ENCODE measurements at regions not wholly inside any gene's neighbourhood (a gene's known extent, or its start where the extent isn't known, plus 50 kb on each side); places are given as distances from the start of the nearest gene placed in this dataset.

DNA sequence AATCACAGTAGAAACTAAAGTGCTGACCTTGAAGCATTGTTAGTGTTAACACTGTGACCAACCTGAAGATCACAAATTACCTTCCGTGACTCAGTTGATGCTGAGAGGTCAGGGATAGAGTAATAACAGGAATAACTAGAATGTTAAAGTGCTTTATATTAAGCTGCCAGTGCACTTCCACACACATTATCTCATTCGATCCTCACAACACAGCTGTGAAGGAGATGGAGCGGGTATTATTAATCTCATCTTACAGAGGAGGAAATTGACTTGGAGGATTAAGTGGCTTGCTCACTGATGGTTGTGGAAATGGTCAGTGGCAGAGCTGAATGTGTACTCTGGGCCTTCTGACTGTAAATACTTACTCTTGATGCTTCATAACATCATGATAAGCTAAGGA lies 252.5 kb upstream of the DMRT1 start:
- intact Hi-C loops (cut with micrococcal nuclease): no loop called here
- H3K4me1 ChIP-seq (ENCODE audit: control insufficient read depth, extremely low read depth, insufficient read depth, low read length): peaks cover 7% of the 10 kb centered on the region
- dilution Hi-C loops (cut with MboI; ENCODE audit: extremely low pct_ligation_motif_present, low sequenced_read_pairs): no loop called here
- no peaks in the 10 kb centered on the region for H4K20me1 ChIP-seq (replicated peaks; ENCODE audit: control insufficient read depth, extremely low read depth, insufficient read depth, low read length)
- peak; percentile 15 for DNase-seq (ENCODE audit: low read depth, low spot score)
- CTCF ChIA-PET: no interaction called here
- H3K36me3 ChIP-seq (ENCODE audit: control insufficient read depth in 2 of 2, extremely low read depth in 1 of 2, insufficient read depth in 2 of 2, low read length in 2 of 2): no peaks in the 10 kb centered on the region
- no peak for FAIRE-seq
- no peak overlapping the region for H3K9ac ChIP-seq (replicated peaks; ENCODE audit: extremely low read depth, insufficient read depth, low read length)
- no peak overlapping the region for H3K4me2 ChIP-seq (ENCODE audit: insufficient read depth, low read length)
- H3K4me3 ChIP-seq (replicated peaks in 1 of 3; ENCODE audit: insufficient read depth in 1 of 3, low read depth in 1 of 3, low read length in 3 of 3): no peak overlapping the region
- TF ChIP-seq GATA2 (IDR thresholded peaks at IDR 0.05; ENCODE audit: insufficient read depth, insufficient read length, low read depth, low read length) (no peak), FOS (IDR thresholded peaks at IDR 0.05; ENCODE audit: borderline replicate concordance, insufficient read depth, low read length) (no peak), MYC (IDR thresholded peaks at IDR 0.05; ENCODE audit: low read depth, low read length) (no peak)
- H3K9me3 ChIP-seq (replicated peaks; ENCODE audit: control insufficient read depth, insufficient read depth, low read length): no peaks in the 10 kb centered on the region
- no peak overlapping the region for H2AFZ ChIP-seq (ENCODE audit: low read depth, low read length)
- H3K27me3 ChIP-seq (ENCODE audit: control insufficient read depth in 2 of 2, insufficient read depth in 2 of 2, low read length in 2 of 2): peaks cover 0 to 2% of the 10 kb centered on the region in 2 experiments
- no peaks in the 10 kb centered on the region for H3K79me2 ChIP-seq (ENCODE audit: control insufficient read depth, insufficient read depth, low read length)
- H3K27ac ChIP-seq (ENCODE audit: insufficient read depth, low read depth, low read length): no peak overlapping the region
- POLR2A ChIA-PET: no interaction called here
- BruUV-seq (replicated peaks): no TSS peak
- no peaks in the 10 kb centered on the region for H3K9me1 ChIP-seq (replicated peaks; ENCODE audit: control insufficient read depth, extremely low read depth, insufficient read depth, low read length)

DNA sequence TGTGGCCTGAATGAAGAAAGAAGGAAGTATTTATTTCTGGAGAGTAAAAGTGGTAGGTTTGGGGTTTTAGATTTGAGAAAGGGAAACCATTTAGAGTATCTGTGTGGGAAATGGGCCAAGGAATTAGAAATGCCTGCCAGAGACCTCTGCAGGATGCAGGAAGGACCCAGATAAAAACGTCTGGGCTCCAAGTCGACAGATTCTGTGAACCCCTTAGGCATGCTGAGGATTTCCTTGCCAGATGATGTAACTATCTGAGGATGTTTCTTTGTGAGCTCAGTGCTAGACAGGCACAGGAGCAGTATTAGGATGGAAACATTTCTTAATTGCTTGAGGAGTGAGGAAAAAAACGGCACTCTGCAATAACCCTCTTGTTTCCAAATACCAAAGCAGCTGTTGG lies 251.8 kb upstream of the DMRT1 start:
- ChIA-PET POLR2A (no interaction called here), CTCF (no interaction called here)
- H3K9ac ChIP-seq (replicated peaks; ENCODE audit: extremely low read depth, insufficient read depth, low read length): no peak overlapping the region
- no peak overlapping the region for H3K4me3 ChIP-seq (replicated peaks in 1 of 3; ENCODE audit: insufficient read depth in 1 of 3, low read depth in 1 of 3, low read length in 3 of 3)
- no peak overlapping the region for H3K27ac ChIP-seq (ENCODE audit: insufficient read depth, low read depth, low read length)
- no peak overlapping the region for H2AFZ ChIP-seq (ENCODE audit: low read depth, low read length)
- H3K27me3 ChIP-seq (ENCODE audit: control insufficient read depth in 2 of 2, insufficient read depth in 2 of 2, low read length in 2 of 2): peaks cover 0 to 2% of the 10 kb centered on the region in 2 experiments
- H3K36me3 ChIP-seq (ENCODE audit: control insufficient read depth in 2 of 2, extremely low read depth in 1 of 2, insufficient read depth in 2 of 2, low read length in 2 of 2): no peaks in the 10 kb centered on the region
- DNase-seq (ENCODE audit: low read depth, low spot score) (peak; percentile 45), FAIRE-seq (no peak)
- peak overlapping the region; percentile 50 for H3K4me2 ChIP-seq (ENCODE audit: insufficient read depth, low read length)
- peaks cover 7% of the 10 kb centered on the region for H3K4me1 ChIP-seq (ENCODE audit: control insufficient read depth, extremely low read depth, insufficient read depth, low read length)
- dilution Hi-C loops (cut with MboI; ENCODE audit: extremely low pct_ligation_motif_present, low sequenced_read_pairs) (no loop called here), intact Hi-C loops (cut with micrococcal nuclease) (loop anchor here (5.0 kb wide), 1 partner anchor 202 kb away; no protein-coding TSS in a partner anchor)
- no peaks in the 10 kb centered on the region for H4K20me1 ChIP-seq (replicated peaks; ENCODE audit: control insufficient read depth, extremely low read depth, insufficient read depth, low read length)
- BruUV-seq (replicated peaks): no TSS peak
- H3K79me2 ChIP-seq (ENCODE audit: control insufficient read depth, insufficient read depth, low read length): no peaks in the 10 kb centered on the region
- H3K9me3 ChIP-seq (replicated peaks; ENCODE audit: control insufficient read depth, insufficient read depth, low read length): no peaks in the 10 kb centered on the region
- H3K9me1 ChIP-seq (replicated peaks; ENCODE audit: control insufficient read depth, extremely low read depth, insufficient read depth, low read length): no peaks in the 10 kb centered on the region
- TF ChIP-seq MYC (IDR thresholded peaks at IDR 0.05; ENCODE audit: low read depth, low read length) (no peak), POLR2A (IDR thresholded peaks at IDR 0.05; ENCODE audit: low read depth, low read length) (no peak), JUN (IDR thresholded peaks at IDR 0.05; ENCODE audit: borderline replicate concordance, insufficient read depth, insufficient read length, low read depth) (no peak), POLR2AphosphoS5 (IDR thresholded peaks at IDR 0.05; ENCODE audit: insufficient read depth, low read depth, low read length) (no peak), EZH2 (IDR thresholded peaks at IDR 0.05; ENCODE audit: borderline replicate concordance, low read depth, low read length, severe bottlenecking) (no peak), FOS (IDR thresholded peaks at IDR 0.05; ENCODE audit: borderline replicate concordance, insufficient read depth, low read length) (no peak), GATA2 (IDR thresholded peaks at IDR 0.05; ENCODE audit: insufficient read depth, insufficient read length, low read depth, low read length) (no peak)
- TF ChIP-seq, protein P1, sequence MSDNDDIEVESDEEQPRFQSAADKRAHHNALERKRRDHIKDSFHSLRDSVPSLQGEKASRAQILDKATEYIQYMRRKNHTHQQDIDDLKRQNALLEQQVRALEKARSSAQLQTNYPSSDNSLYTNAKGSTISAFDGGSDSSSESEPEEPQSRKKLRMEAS (IDR thresholded peaks at IDR 0.05; ENCODE audit: insufficient read depth, insufficient read length): no peak
- TF ChIP-seq, protein P2, sequence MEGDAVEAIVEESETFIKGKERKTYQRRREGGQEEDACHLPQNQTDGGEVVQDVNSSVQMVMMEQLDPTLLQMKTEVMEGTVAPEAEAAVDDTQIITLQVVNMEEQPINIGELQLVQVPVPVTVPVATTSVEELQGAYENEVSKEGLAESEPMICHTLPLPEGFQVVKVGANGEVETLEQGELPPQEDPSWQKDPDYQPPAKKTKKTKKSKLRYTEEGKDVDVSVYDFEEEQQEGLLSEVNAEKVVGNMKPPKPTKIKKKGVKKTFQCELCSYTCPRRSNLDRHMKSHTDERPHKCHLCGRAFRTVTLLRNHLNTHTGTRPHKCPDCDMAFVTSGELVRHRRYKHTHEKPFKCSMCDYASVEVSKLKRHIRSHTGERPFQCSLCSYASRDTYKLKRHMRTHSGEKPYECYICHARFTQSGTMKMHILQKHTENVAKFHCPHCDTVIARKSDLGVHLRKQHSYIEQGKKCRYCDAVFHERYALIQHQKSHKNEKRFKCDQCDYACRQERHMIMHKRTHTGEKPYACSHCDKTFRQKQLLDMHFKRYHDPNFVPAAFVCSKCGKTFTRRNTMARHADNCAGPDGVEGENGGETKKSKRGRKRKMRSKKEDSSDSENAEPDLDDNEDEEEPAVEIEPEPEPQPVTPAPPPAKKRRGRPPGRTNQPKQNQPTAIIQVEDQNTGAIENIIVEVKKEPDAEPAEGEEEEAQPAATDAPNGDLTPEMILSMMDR (IDR thresholded peaks at IDR 0.05; ENCODE audit: extremely low read depth in 1 of 2, insufficient read depth in 1 of 2, low read depth in 1 of 2, low read length in 2 of 2): no peak

All from endothelial cell of umbilical vein (primary cell).